H54 (cell line): ENCODE measurements at regions not wholly inside any gene's neighbourhood (a gene's known extent, or its start where the extent isn't known, plus 50 kb on each side); places are given as distances from the start of the nearest gene placed in this dataset.

Experiments used
- DNase-seq: peaks from one replicate; pipeline ENCODE4 v3.0.0; 2011; ENCODE audit warnings: low spot score, mixed read lengths; ENCODE audit not compliant: insufficient read length
- FAIRE-seq: peaks from 3 replicates; lab custom pipeline; 2011; peaks lifted over from hg19 to GRCh38; lab: Jason Lieb, UNC
- POLR2A ChIP-seq: IDR thresholded peaks from 2 replicates; pipeline ENCODE4 v1.6.1; 2011; ENCODE audit warnings: low read depth, mild to moderate bottlenecking, low read length

GRCh38 chr13:90797335-90797734, 550.2 kb upstream of the MIR17HG start:
- DNase-seq (no peak), FAIRE-seq (no peak)
- TF ChIP-seq POLR2A = no peak

- FAIRE-seq (no peak), DNase-seq (no peak)
- TF ChIP-seq POLR2A = no peak
Observed at GRCh38 chr13:90798381-90798780, 549.1 kb upstream of the MIR17HG start.

GRCh38 chr13:90800082-90800746, 547.3 kb upstream of the MIR17HG start:
- DNase-seq (no peak), FAIRE-seq (peak; percentile 15)
- TF ChIP-seq POLR2A = no peak

GRCh38 chr13:90801621-90802020, 545.9 kb upstream of the MIR17HG start:
- FAIRE-seq = no peak
- no peak for DNase-seq

GRCh38 chr13:90803210-90803609, 544.3 kb upstream of the MIR17HG start:
- no peak for FAIRE-seq
- no peak for TF ChIP-seq POLR2A
- no peak for DNase-seq

More at GRCh38 chr13:90801621-90802020, 545.9 kb upstream of the MIR17HG start:
- TF ChIP-seq POLR2A = no peak

- no peak for TF ChIP-seq POLR2A
- FAIRE-seq = peak; percentile 70
- no peak for DNase-seq
Observed at GRCh38 chr13:90806016-90806615, 541.4 kb upstream of the MIR17HG start.

GRCh38 chr13:90806892-90807291, 540.6 kb upstream of the MIR17HG start:
- FAIRE-seq (no peak), DNase-seq (no peak)
- TF ChIP-seq POLR2A = no peak

- FAIRE-seq (no peak), DNase-seq (no peak)
- no peak for TF ChIP-seq POLR2A
Observed at GRCh38 chr13:90808838-90809237, 538.6 kb upstream of the MIR17HG start.

GRCh38 chr13:90824032-90824431, 523.5 kb upstream of the MIR17HG start:
- no peak for TF ChIP-seq POLR2A
- DNase-seq (no peak), FAIRE-seq (peak; percentile 57)

- DNase-seq = no peak
- FAIRE-seq = no peak
- TF ChIP-seq POLR2A = no peak
Observed at GRCh38 chr13:90826688-90827087, 520.8 kb upstream of the MIR17HG start.

GRCh38 chr13:90830782-90831181, 516.7 kb upstream of the MIR17HG start:
- DNase-seq (no peak), FAIRE-seq (no peak)
- TF ChIP-seq POLR2A = no peak

GRCh38 chr13:90833951-90834350, 513.5 kb upstream of the MIR17HG start:
- no peak for TF ChIP-seq POLR2A
- no peak for DNase-seq

GRCh38 chr13:90834700-90835099, 512.8 kb upstream of the MIR17HG start:
- FAIRE-seq (peak; percentile 43), DNase-seq (no peak)
- no peak for TF ChIP-seq POLR2A

More at GRCh38 chr13:90833951-90834350, 513.5 kb upstream of the MIR17HG start:
- FAIRE-seq = no peak

GRCh38 chr13:90835826-90836225, 511.7 kb upstream of the MIR17HG start:
- FAIRE-seq = no peak
- TF ChIP-seq POLR2A = no peak
- no peak for DNase-seq
